Skin of body (tissue), 2 donors: ENCODE measurements at regions not wholly inside any gene's neighbourhood (a gene's known extent, or its start where the extent isn't known, plus 50 kb on each side); places are given as distances from the start of the nearest gene placed in this dataset. TPM values are rescaled to one million over a fixed set of nuclear protein-coding genes. Genes with fewer than 3 reads are reported as not detected.
"Not testable (repeated sequence)": the region's sequence is repeated elsewhere in the genome, so short reads cannot be mapped to it uniquely, and the experiment has no call there.

Source experiments
- DNase-seq: peaks from one replicate; lab custom pipeline; 2025; lab: John Stamatoyannopoulos, UW
- small RNA-seq: library from RNA; depleted of rRNA; stranded (forward); fragments of <200 nt; gene quantifications from one replicate; pipeline ENCODE3, GENCODE V24; 2014; ENCODE audit warnings: low replicate concordance

DNA sequence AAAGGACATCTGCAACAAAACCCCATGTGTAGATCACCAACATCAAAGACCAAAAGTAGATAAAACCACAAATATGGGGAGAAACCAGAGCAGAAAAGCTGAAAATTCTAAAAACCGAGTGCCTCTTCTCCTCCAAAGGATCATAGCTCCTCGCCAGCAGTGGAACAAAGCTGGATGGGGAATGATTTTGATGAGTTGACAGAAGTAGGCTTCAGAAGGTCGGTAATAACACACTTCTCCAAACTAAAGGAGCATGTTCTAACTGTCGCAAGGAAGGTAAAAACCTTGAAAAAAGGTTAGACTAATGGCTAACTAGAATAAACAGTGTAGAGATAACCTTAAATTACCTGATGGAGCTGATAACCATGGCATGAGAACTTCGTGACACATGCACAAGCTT, 109.9 kb upstream of the SYNCRIP start:
- no peak for DNase-seq

DNA sequence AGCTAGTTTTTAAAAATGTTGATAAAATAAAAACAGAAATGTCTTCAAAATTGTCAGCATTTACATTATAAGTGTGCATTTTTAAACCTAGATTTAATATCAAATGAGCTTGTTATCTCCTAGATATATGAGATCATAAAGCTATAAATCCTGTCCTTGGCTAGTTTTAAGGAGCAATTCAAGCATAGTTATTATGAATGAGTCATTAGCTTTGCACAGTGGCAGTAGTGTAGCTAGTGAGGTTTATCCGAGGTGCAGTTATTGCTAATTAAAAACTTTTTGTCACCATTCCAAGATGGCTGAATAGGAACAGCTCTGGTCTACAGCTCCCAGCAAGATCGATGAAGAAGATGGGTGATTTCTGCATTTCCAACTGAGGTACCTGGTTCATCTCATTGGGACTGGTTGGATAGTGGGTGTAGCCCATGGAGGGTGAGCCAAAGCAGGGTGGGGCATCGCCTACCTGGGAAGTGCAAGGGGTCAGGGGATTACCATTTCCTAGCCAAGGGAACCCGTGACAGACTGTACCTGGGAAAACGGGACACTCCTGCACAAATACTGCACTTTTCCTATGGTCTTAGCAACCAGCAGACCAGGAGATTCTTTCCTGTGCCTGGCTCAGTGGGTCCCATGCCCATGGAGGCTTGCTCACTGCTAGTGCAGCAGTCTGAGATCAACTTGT, 108.8 kb upstream of the SYNCRIP start:
- DNase-seq = no peak

DNA sequence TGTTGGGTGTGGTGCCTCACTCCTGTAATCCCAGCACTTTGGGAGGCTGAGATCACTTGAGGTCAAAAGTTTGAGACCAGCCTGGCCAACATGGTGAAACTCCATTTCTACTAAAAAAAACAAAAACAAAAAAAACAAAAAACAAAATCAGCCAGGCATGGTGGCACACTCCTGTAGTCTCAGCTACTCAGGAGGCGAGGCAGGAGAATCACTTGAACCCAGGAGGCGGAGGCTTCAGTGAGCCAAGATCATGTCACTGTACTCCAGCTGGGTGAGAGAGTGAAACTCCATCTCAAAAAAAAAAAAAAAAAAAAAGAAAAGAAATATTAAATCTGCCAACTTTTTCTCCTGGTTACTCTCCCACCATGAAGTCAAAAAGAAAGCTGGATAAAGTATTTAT, 107.5 kb upstream of the SYNCRIP start:
- DNase-seq = not testable (repeated sequence)

DNA sequence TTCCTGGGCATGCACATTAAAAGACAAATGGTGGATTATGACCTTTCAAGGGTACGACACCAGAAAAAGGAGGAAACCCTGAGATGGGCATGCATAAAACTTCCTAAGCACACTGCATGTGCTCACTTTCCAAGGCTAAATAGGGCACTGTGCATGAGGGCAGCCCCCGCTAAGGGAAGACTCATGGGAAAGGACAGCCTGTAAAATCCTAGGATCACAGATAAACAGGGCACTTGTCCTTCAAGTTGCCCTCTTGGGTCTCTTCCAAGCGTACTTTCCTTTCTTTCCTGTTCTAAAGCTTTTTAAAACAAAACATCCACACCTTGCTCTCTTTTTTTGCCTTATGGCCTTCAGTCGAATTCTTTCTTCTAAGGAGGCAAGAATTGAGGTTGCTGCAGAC, 106.5 kb upstream of the SYNCRIP start:
- DNase-seq = no peak

DNA sequence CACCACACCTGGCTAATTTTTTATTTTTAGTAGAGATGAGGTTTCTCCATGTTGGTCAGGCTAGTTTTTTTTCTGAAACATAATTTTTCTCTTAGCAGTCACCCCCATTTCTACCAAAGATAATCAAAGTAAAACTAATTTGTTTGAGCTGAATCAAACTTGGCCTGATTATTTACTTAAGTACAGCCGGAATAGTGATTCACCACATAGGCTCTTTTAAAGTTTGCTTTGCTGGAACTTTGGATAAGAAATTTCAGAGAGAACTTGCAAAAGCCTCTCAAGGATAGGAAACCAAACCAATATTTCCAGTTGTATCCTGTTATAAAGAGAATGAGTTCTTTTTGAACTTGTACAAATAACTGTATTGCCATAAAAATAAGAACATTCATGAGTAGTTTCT, 105.0 kb upstream of the SYNCRIP start:
- no peak for DNase-seq

DNA sequence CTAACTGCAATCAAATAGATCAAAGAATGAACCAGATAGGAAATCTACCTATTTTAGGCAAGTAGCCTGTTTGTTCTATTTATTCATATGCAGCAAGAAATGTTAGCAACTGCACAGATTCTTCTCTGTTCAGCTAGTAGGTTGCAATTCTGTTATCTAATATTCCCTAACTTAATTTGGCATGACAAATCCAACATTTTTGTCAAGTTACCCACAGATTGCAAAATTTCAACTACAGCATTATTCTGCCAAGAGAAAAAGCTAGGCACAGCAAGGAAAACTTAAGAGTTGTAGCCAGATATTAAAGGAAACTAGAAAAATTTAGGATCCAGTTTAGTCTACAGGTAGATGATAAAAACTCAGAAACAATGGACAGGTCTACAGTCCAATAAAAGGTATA, 104.4 kb upstream of the SYNCRIP start:
- DNase-seq = no peak

DNA sequence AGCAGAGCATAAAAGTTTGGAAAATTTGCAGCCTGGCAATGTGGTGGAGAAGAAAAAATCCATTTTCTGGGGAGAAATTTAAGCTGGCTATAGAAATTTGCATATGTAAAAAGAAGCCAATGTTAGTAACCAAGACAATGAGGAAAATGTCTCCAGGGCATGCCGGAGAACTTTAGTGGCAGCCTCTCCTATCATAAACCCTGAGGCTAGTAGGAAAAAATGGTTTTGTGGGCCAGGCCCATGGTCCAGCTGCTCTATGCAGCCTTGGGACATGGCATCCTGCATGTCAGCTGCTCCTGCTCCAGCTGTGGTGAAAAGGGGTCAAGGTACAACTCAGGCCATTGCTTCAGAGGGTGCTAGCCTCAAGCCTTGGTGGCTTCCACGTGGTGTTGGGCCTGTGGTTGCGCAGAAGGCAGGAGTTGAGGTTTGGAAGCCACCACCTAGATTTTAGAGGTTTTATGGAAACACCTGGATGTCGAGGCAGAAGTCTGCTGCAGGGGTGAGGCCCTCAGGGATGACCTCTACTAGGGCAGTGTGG, 101.8 kb upstream of the SYNCRIP start:
- no peak for DNase-seq

DNA sequence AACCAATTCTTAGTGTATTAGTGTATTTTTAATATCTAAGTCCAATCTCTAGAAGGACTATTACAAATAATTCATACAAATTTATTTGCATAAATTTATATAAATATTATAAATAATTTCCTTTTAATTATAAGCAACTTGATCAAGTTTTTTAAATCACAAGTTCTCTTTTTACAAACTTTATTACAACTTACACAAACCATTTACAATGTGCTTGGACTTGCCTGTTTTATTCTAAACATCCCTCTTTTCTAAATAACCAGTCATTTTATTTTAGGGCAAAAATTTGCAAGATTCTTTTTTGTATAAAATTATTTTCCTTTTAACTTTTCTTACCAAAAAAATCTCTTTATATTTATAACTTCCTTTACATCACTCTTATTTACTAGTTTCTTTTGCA, 83.5 kb upstream of the SYNCRIP start:
- no peak for DNase-seq

DNA sequence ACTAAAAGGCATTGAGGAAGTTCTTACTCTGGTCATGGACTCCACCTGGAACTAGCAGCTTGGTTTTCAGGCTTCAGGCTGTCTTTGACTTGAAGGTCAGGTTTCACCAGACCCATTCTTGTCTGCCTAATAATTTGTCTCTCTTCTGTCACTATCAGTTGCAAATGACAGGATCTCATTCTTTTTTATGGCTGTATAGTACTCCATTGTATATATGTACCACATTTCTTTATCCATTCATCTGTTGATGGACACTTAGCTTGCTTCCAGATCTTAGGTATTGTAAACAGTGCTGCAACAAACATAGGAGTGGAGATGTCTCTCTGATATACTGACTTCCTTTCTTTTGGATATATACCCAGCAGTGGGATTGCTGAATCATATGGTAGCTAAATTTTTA, 73.1 kb upstream of the SYNCRIP start:
- DNase-seq = no peak

DNA sequence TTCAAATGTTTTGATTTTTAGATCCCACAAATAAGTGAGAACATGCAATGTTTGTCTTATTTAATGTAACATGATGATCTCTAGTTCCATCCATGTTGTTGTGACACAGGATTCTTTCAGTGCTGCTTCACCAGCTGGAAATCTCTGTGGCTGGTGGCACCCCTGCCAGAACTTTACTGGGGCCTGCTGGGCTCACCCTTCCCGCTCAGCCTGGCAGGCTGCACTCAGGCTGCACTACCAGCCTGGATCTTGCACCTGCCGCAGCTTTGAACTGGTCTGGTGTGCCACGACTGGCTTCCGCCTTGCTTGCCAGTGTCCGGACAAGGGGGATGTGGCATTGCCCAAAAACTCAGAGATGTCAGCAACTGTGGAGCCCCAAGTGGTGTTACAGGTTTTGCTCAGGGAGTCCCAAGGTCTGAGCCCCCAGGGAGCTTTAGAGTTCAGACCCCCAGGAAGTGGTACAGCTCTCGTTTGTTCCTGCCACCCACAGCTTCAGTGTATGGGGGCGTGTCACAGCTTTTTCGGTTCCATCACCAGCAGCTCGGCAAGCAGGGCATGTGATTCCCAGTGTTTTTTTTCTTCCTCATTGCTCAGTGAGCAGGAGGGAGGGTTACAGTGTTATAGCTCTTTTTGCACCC, 72.3 kb upstream of the SYNCRIP start:
- DNase-seq = no peak

DNA sequence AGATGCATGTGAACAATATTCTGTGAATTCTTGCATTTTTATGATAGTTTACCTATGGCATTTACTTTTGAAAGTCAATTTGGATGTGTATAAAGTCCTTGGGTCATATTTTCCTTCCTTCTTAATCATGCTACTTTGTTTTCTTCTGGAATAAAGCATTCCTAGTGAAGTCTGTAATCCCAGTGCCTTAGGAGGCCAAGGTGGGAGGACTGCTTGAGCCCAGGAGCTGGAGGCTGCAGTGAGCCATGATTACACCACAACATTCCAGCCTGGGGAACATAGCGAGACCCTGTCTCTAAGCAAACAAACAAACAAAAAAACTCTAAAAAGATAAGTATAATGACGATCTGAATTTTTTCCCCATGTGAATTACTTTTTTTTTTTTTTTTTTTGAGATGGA, 69.7 kb upstream of the SYNCRIP start:
- DNase-seq = no peak

DNA sequence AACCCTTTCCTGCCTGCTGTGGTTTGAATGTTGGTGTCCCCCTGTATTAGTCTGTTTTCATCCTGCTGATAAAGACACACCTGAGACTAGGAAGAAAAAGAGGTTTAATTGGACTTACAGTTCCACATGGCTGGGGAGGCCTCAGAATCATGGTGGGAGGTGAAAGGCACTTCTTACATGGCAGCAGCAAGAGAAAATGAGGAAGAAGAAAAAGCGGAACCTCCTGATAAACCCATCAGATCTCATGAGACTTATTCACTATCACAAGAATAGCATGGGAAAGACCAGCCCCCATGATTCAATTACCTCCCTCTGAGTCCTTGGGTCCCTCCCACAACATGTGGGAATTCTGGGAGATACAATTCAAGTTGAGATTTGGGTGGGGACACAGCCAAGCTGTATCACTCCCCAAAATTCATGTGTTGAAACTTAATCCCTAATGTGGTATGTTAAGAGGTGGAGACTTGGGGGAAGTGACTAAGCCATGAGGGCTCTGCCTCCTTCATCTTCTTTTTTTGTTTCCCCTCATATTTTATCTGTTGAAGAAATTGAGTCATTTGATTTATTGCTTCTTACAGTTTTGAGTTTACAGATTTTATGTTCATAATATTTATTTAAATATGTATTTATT, 64.9 kb upstream of the SYNCRIP start:
- DNase-seq = not testable (repeated sequence)

DNA sequence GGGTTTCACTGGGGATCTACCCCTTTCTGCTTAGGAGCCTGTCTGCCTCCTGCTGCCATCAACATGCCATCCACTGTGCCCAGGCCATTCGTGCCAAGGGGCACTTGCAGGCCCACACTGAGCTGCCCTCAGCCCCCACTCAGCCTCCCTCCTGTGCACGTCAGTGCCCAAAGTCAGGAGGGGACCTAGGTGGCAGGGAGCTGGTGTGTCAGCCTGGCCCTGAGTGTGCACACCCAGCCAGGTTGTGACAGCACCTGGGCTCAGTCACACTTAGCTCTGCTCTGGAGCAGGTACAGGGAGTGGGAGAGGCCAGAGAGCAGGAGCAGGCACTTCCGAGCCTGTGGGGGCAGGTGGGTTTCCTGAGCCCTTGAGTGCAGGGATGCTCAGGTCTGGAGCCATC, 63.6 kb upstream of the SYNCRIP start:
- DNase-seq = no peak

DNA sequence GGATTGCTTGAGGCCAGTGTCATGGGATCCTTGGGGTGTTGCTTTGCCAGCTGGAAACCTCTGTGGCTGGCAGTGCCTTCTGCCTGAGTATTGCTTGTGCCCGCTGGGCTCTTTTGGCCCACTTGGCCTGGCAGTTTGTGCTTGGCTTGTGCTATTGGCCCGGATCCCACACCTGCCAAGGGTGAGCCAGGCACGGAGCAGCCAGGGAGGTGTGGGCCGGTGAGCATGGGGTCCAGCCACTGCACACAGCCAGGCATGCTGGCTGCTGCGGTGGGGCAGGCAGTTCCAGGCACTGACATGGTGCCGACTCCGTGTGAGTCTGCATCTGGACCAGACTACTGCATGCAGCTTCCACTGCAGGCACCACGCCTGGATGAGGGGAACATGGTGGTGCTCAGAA, 62.5 kb upstream of the SYNCRIP start:
- DNase-seq = no peak

DNA sequence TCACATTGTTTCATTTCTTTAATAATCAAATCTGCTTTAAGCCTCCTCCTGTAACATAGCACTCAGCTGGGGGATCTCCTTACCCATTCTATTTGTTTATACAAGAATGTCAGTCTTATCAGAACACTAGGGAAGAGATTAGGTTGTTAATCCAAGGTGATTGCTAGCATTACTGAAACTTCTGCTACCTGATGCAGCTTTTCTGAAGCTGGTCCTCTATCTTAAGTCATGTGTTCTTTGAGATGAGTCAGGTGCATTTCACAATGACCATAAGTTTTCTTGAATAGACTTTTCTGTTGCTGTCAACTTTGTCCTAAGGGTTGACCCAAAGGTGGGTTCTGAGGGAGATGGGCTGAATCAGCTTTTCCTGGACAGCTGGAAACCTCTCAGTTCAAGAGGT, 60.7 kb upstream of the SYNCRIP start:
- no peak for DNase-seq

Small RNAs in the stretch of these regions (small RNA-seq; reads per million reads assigned to genes)
- gene RF00019 (not detected), gene RN7SL643P (0.28 reads per million, percentile 26 among the genes with 10 or more reads in this experiment), gene RNU4-12P (not detected), gene RNU4-72P (not detected), gene SMIM11P1 (not detected)
